SKM-1 treated with dmso at 0.1 percent for 144 hours (cell line): ENCODE measurements at regions not wholly inside any gene's neighbourhood (a gene's known extent, or its start where the extent isn't known, plus 50 kb on each side); places are given as distances from the start of the nearest gene placed in this dataset.
"Not testable (repeated sequence)": the region's sequence is repeated elsewhere in the genome, so short reads cannot be mapped to it uniquely, and the experiment has no call there.

Experiments
- DNase-seq: peaks from one replicate; lab custom pipeline; 2025; ENCODE audit not compliant: unreplicated experiment; lab: John Stamatoyannopoulos, UW

GRCh38 chr17:34054495-34054894 lies 200.6 kb upstream of the CCL2 start:
- no peak for DNase-seq

GRCh38 chr17:34055606-34056005 lies 199.5 kb upstream of the CCL2 start:
- no peak for DNase-seq

DNA sequence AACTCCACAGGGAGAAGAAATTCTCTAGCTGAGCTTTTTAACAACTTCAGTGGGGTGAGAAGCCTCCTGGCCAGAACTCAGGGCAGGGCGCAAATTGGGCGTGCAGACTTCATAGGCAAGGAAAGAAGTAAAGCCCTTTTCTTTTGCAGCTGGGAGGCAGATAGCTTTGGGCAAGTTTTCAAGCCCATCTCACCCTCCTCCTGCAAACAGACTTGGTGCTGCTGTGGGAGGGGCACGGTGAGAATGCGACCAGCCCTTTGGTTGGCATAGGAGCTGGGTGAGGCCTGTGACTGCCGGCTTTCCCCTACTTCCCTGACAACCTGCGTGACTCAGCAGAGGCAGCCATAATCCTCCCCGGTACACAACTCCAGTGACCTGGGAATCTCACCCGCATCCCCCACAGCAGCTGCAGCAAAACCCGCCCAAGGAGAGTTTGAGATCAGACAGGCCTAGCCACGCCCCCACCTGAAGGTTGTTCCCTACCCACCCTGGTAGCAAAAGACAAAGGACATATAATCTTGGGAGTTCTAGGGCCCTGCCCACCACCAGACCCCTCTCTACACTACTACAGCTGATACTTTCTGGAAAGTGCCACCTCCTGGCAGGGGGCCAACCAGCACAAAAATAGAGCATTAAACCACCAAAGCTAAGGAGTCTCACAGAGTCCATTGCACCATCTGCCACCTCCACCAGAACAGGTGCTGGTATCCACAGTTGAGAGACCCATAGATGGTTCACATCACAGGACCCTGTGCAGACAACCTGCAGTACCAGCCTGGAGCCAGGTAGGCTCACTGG lies 195.5 kb upstream of the CCL2 start:
- no peak for DNase-seq

- no peak for DNase-seq
Measured at GRCh38 chr17:34066528-34066927, 188.6 kb upstream of the CCL2 start.

DNA sequence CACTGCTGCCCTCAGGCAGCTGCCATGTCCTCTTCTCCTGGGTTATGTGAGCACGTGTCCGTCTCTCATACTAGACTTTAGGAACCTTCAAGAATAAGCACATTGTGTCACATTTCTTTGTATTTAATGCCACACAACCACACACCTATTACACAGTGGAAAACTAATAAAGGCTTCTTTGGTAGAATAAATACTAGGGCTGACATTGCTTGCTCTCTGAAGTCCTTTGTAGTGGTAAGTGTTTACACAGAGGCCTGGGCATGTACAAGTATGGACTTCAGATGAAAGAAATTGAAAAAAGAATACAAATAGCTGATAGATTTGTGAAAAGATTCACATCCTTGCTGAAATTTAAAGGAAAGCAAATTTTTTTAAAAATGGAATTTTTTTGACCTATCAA lies 188.1 kb upstream of the CCL2 start:
- DNase-seq: no peak

- DNase-seq: no peak
Measured at GRCh38 chr17:34068571-34068970, 186.5 kb upstream of the CCL2 start.

DNA sequence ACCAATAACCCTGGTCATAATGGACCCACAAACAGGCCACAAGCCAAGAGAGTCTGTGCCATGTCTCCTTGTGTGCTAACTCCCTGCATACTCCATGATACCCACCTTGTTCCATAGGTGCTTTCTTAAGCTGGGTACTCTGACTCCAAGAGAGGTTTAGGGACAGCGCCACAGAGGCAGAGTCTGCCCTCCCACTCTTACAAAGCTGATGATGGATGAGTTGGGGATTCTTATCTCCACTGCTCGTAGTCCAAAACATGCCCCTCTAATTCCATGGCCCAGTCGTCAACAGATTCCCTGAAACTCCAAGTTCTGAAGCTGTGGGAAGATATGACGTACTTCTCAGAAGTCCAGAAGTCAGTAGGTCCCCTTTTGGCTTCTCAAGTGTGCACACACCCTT lies 184.4 kb upstream of the CCL2 start:
- DNase-seq: no peak

DNA sequence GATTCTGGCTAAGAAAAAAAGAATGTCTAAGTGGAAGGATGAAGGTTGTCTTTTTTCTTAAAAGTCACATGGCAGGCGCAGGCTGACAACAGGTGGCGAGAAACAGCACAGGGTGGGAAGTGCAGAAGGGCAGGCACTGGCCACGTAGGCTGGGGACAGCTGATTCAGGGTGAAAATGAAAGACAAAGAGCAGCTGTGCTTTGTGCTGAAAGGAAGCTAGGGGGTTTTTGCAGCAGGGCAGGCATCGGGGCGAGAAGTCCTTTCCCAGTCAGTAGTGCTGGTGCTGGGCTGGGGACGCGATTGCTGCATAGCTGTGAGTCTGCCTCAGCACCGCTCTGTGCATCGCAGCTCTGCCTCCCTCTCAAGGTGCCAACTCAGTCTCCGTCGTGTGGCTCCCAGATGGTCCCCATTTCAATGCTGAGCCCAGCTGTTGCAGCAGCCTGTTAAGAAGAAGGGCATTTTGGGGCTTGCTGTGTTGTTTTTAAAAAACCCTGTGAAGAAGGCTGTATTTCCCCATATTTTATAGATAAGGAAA lies 183.1 kb upstream of the CCL2 start:
- no peak for DNase-seq

DNA sequence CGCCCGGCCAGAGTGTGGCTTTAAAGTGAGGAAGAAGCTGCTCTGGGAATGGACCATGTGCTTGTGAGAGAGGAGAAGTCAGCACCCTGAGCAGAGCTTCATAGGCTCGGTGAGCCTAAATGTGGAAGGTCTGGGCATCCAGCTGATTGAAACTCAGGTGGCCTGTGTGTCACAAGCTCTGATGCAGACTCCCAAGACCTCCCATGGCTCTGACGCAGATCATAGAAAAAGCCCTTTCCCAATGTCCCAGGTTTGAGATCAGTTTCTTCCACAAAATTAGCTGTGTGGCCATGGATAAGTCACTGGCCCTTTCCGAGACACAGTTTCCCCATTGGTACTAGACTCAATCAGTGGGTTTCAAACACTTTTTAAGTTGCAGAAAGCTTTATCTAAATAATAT lies 180.0 kb upstream of the CCL2 start:
- DNase-seq: no peak

- no peak for DNase-seq
Measured at GRCh38 chr17:34076743-34077631, 178.1 kb upstream of the CCL2 start.

- DNase-seq: no peak
Measured at GRCh38 chr17:34081269-34081668, 173.8 kb upstream of the CCL2 start.

- no peak for DNase-seq
Measured at GRCh38 chr17:34082404-34082803, 172.7 kb upstream of the CCL2 start.

DNA sequence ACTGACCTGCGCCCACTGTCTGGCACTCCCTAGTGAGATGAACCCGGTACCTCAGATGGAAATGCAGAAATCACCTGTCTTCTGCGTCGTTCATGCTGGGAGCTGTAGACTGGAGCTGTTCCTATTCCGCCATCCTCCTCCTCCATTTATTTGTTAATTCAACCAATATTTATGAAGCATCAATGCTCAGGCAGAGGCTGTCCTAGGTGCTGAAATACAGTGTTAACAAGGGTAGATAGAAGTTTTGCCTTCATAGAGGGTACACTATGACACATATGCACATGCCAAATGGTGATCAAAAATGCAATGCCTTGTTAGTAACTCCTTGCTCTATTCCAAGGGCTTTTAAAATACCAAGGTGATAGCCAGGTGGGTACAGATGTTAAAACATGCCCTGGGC lies 166.0 kb upstream of the CCL2 start:
- not testable (repeated sequence) for DNase-seq

DNA sequence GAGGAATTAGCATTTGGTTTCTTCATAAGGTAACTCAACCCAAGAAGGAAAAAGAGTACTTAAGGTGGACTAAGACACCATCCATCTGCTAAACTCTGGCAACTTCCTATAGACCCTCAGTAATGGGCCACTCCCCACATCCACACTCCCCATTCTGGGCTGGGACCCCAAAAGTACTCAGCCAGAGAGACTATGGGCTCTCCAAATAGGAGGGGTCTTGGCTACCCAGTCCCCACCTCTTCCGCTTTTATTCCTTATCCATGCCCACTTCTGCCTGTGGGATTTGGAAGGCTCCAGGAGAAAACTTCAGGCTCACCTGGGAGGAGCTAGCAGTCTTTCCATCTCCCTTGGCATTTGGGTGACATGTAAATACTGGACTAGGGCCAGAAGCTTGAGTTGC lies 164.5 kb upstream of the CCL2 start:
- DNase-seq: no peak

DNA sequence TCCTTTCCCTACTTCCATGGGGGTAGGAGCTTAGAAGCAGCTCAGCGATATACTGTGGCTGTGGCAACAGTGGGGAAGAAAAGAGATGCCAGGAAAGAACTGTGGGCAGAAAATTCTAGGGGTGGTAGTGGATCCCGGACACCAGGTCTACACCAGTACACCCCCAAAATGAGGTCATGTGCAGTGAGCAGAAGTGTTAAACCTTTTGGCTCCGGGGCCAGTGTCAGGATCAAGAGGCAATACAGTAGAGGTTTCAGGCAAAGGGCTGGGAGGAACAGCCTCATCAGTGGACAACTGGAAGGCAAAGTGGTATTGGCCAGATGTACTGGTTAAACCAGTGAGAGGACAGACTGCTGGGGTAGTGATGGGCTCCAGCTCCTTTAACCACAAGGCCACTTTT lies 163.1 kb upstream of the CCL2 start:
- no peak for DNase-seq

DNA sequence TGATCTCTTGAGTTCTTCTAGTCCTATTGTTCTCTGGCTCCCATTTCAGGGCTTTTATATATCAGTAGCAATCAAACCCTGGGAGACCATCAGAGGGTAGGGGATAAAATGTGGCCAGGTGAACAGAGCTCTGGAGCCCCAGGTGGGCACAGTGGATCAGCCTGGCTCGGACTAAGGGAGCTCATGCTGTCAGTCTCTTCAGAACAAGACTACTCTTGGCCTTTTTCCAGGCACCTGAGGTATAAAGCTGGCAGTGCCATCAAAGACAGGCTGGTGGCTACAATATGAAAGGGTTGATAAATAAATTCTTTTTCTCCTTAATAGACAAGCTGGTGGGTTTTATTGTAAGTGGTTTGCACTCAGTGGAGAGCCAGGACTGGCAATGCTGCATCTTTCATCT lies 160.0 kb upstream of the CCL2 start:
- DNase-seq: no peak

- no peak for DNase-seq
Measured at GRCh38 chr17:34098699-34099098, 156.4 kb upstream of the CCL2 start.

DNA sequence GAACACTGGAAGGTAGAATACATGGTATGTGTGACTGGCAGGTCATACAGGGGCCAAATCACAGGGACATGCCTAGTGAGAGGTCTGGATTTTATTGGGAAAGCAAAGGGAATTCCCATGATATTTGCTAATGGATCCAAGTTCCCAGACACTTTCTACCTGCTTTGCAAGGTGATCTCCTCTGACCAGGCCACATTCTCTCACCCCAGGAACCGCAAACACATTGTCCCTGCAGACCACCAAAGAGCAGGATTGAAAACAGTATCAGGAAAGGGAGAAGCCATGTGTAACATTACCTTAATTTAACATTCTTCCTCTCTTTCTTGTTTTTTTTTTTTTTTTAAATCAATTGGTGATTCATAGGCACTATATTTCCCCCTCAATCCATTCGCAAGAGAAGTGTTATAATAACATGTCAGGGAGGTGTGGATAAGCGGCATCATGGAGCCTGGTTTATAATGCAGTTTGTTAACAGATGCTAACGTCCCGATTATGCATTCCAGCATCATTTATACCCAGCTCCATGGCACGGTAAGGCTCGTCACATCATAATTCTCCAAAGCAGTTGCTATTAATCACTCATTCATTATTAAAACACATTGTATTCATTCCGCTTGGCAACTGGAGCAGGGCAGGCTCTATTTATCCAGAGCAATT lies 155.1 kb upstream of the CCL2 start:
- DNase-seq: no peak

- no peak for DNase-seq
Measured at GRCh38 chr17:34107019-34107418, 148.1 kb upstream of the CCL2 start.

GRCh38 chr17:34110315-34110714 lies 144.8 kb upstream of the CCL2 start:
- DNase-seq: no peak

- DNase-seq: no peak
Measured at GRCh38 chr17:34113089-34113488, 142.0 kb upstream of the CCL2 start.

GRCh38 chr17:34114174-34114573 lies 140.9 kb upstream of the CCL2 start:
- no peak for DNase-seq
